ENCODE measurements at regions not wholly inside any gene's neighbourhood (a gene's known extent, or its start where the extent isn't known, plus 50 kb on each side); places are given as distances from the start of the nearest gene placed in this dataset.

GRCh38 chr18:73681912-73682311 is 465.7 kb downstream of the FBXO15 start:
- TF ChIP-seq ZFX (IDR thresholded peaks at IDR 0.05; ENCODE audit: borderline replicate concordance) (no peak), CTCF (IDR thresholded peaks at IDR 0.05) (no peak)

All from 22Rv1 (cell line).